ENCODE measurements at regions not wholly inside any gene's neighbourhood (a gene's known extent, or its start where the extent isn't known, plus 50 kb on each side); places are given as distances from the start of the nearest gene placed in this dataset.

DNA sequence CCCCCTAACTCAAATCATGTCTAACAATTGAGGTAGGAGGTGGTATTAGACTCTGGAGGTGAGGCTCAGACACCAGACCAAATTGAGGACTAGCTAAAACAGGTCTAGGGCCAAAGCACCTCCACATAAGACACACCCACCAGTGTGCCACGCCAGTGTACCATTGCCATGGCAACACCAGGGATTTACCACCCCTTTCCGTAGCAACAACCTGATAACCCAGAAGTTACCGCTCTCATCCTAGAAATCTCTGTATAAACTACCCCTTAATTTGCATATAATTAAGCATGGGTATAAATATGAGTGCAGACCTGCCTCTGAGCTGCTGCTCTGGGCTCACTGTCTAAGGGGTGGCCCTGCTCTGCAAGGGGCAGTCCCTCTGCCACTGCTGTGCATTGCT, 57.4 kb upstream of the PPP2R5C start:
- H3K27me3 ChIP-seq (ENCODE audit: control insufficient read depth in 4 of 4, insufficient read depth in 4 of 4, low read length in 3 of 4), result no peaks in the 10 kb centered on the region
- H3K4me1 ChIP-seq (ENCODE audit: control insufficient read depth in 4 of 4, insufficient read depth in 4 of 4, low read length in 3 of 4), result peaks cover 5 to 17% (median 10%) of the 10 kb centered on the region in 4 donors
- TF ChIP-seq FOXA1 (IDR thresholded peaks at IDR 0.05), result no peak
- no peak for TF ChIP-seq ATF3 (IDR thresholded peaks at IDR 0.05)
- TF ChIP-seq TAF1 (conservative IDR thresholded peaks at IDR 0.05), result no peak
- no peak overlapping the region for H3K27ac ChIP-seq (ENCODE audit: low read depth in 1 of 2, low read length in 2 of 2)
- no peak for DNase-seq (ENCODE audit: low spot score)
- WGBS, result 79% methylated on average over 3 of the region's 3 CpGs
- no peaks in the 10 kb centered on the region for H3K9me3 ChIP-seq (ENCODE audit: control insufficient read depth in 4 of 4, low read length in 3 of 4)
- no peak overlapping the region for H3K9ac ChIP-seq (ENCODE audit: low read depth in 1 of 2, low read length in 2 of 2)
- no peak overlapping the region for H3K4me3 ChIP-seq (ENCODE audit: low read depth in 1 of 3, low read length in 3 of 3)
- no peaks in the 10 kb centered on the region for H3K36me3 ChIP-seq (ENCODE audit: control insufficient read depth in 4 of 4, insufficient read depth in 3 of 4, low read depth in 1 of 4, low read length in 3 of 4)

- 40% methylated on average over 73 of the region's 73 CpGs for WGBS
- DNase-seq (ENCODE audit: low spot score), result peak; percentile 47
- H3K36me3 ChIP-seq (ENCODE audit: control insufficient read depth in 4 of 4, insufficient read depth in 3 of 4, low read depth in 1 of 4, low read length in 3 of 4), result no peaks in the 10 kb centered on the region
- TF ChIP-seq ZBTB33 (IDR thresholded peaks at IDR 0.05), result no peak
- no peak for TF ChIP-seq CTCF (IDR thresholded peaks at IDR 0.05; ENCODE audit: low read depth, low read length, missing input control)
- TF ChIP-seq SP1 (IDR thresholded peaks at IDR 0.05), result peak; percentile 37
- TF ChIP-seq FOXA1 (IDR thresholded peaks at IDR 0.05), result no peak
- no peak for TF ChIP-seq RXRA (IDR thresholded peaks at IDR 0.05)
- no peak for TF ChIP-seq FOXA2 (IDR thresholded peaks at IDR 0.05)
- H3K9ac ChIP-seq (ENCODE audit: low read depth in 1 of 2, low read length in 2 of 2), result no peak overlapping the region
- no peaks in the 10 kb centered on the region for H3K27me3 ChIP-seq (ENCODE audit: control insufficient read depth in 4 of 4, insufficient read depth in 4 of 4, low read length in 3 of 4)
- peaks cover 5 to 17% (median 10%) of the 10 kb centered on the region in 4 donors for H3K4me1 ChIP-seq (ENCODE audit: control insufficient read depth in 4 of 4, insufficient read depth in 4 of 4, low read length in 3 of 4)
- H3K4me3 ChIP-seq (ENCODE audit: low read depth in 1 of 3, low read length in 3 of 3), result peak overlapping the region in 1 of 3 donors; percentile 21
- H3K27ac ChIP-seq (ENCODE audit: low read depth in 1 of 2, low read length in 2 of 2), result peak overlapping the region; percentile 50 to 61
- no peaks in the 10 kb centered on the region for H3K9me3 ChIP-seq (ENCODE audit: control insufficient read depth in 4 of 4, low read length in 3 of 4)
Measured at GRCh38 chr14:101705733-101706508, 55.6 kb upstream of the PPP2R5C start.

- no peak for DNase-seq (ENCODE audit: low spot score)
- H3K4me1 ChIP-seq (ENCODE audit: control insufficient read depth in 4 of 4, insufficient read depth in 4 of 4, low read length in 3 of 4), result peaks cover 5 to 17% (median 10%) of the 10 kb centered on the region in 4 donors
- peak overlapping the region; percentile 50 to 61 for H3K27ac ChIP-seq (ENCODE audit: low read depth in 1 of 2, low read length in 2 of 2)
- H3K36me3 ChIP-seq (ENCODE audit: control insufficient read depth in 4 of 4, insufficient read depth in 3 of 4, low read depth in 1 of 4, low read length in 3 of 4), result no peaks in the 10 kb centered on the region
- WGBS, result 45% methylated on average over 16 of the region's 16 CpGs
- H3K27me3 ChIP-seq (ENCODE audit: control insufficient read depth in 4 of 4, insufficient read depth in 4 of 4, low read length in 3 of 4), result no peaks in the 10 kb centered on the region
- no peak overlapping the region for H3K9ac ChIP-seq (ENCODE audit: low read depth in 1 of 2, low read length in 2 of 2)
- H3K4me3 ChIP-seq (ENCODE audit: low read depth in 1 of 3, low read length in 3 of 3), result no peak overlapping the region
- no peaks in the 10 kb centered on the region for H3K9me3 ChIP-seq (ENCODE audit: control insufficient read depth in 4 of 4, low read length in 3 of 4)
- TF ChIP-seq FOXA1 (IDR thresholded peaks at IDR 0.05), result no peak
- TF ChIP-seq ZBTB33 (IDR thresholded peaks at IDR 0.05), result no peak
- peak; percentile 24 to 41 for TF ChIP-seq RXRA (IDR thresholded peaks at IDR 0.05)
- TF ChIP-seq GABPA (IDR thresholded peaks at IDR 0.05 in 1 of 2, conservative IDR thresholded peaks at IDR 0.05 in 1 of 2), result no peak
- TF ChIP-seq SP1 (IDR thresholded peaks at IDR 0.05), result peak; percentile 3
- TF ChIP-seq NR2F2 (IDR thresholded peaks at IDR 0.05), result peak; percentile 94
- TF ChIP-seq, protein P1, sequence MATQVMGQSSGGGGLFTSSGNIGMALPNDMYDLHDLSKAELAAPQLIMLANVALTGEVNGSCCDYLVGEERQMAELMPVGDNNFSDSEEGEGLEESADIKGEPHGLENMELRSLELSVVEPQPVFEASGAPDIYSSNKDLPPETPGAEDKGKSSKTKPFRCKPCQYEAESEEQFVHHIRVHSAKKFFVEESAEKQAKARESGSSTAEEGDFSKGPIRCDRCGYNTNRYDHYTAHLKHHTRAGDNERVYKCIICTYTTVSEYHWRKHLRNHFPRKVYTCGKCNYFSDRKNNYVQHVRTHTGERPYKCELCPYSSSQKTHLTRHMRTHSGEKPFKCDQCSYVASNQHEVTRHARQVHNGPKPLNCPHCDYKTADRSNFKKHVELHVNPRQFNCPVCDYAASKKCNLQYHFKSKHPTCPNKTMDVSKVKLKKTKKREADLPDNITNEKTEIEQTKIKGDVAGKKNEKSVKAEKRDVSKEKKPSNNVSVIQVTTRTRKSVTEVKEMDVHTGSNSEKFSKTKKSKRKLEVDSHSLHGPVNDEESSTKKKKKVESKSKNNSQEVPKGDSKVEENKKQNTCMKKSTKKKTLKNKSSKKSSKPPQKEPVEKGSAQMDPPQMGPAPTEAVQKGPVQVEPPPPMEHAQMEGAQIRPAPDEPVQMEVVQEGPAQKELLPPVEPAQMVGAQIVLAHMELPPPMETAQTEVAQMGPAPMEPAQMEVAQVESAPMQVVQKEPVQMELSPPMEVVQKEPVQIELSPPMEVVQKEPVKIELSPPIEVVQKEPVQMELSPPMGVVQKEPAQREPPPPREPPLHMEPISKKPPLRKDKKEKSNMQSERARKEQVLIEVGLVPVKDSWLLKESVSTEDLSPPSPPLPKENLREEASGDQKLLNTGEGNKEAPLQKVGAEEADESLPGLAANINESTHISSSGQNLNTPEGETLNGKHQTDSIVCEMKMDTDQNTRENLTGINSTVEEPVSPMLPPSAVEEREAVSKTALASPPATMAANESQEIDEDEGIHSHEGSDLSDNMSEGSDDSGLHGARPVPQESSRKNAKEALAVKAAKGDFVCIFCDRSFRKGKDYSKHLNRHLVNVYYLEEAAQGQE (IDR thresholded peaks at IDR 0.05), result no peak
- TF ChIP-seq MAX (IDR thresholded peaks at IDR 0.05), result no peak
- no peak for TF ChIP-seq FOXA2 (IDR thresholded peaks at IDR 0.05)
- no peak for TF ChIP-seq YY1 (IDR thresholded peaks at IDR 0.05)
- TF ChIP-seq ATF3 (IDR thresholded peaks at IDR 0.05), result no peak
- TF ChIP-seq RAD21 (IDR thresholded peaks at IDR 0.05), result no peak
- no peak for TF ChIP-seq HNF4G (IDR thresholded peaks at IDR 0.05)
Measured at GRCh38 chr14:101706509-101707067, 54.9 kb upstream of the PPP2R5C start.
